Progenitor cell of endocrine pancreas (in vitro differentiated cells): ENCODE measurements at regions not wholly inside any gene's neighbourhood (a gene's known extent, or its start where the extent isn't known, plus 50 kb on each side); places are given as distances from the start of the nearest gene placed in this dataset.

Source experiments
- DNase-seq: peaks from one replicate; pipeline ENCODE4 v3.0.0; 2021; ENCODE audit warnings: low spot score; ENCODE audit not compliant: unreplicated experiment
- H3K27ac Mint-ChIP-seq: 2 replicates; pipeline ENCODE4 v1.8.0; 2021; ENCODE audit warnings: mild to moderate bottlenecking, moderate library complexity, mixed read lengths
- H3K27me3 Mint-ChIP-seq: 2 replicates; pipeline ENCODE4 v1.8.0; 2021; ENCODE audit warnings: mixed read lengths
- H3K36me3 Mint-ChIP-seq: 2 replicates; pipeline ENCODE4 v1.8.0; 2022; ENCODE audit warnings: mixed read lengths; ENCODE audit not compliant: insufficient read depth
- H3K4me1 Mint-ChIP-seq: 2 replicates; pipeline ENCODE4 v1.8.0; 2021; ENCODE audit warnings: low read depth, mixed read lengths
- H3K4me3 Mint-ChIP-seq: 2 replicates; pipeline ENCODE4 v1.8.0; 2021; ENCODE audit warnings: low read depth, mild to moderate bottlenecking, moderate library complexity, mixed read lengths
- H3K9me3 Mint-ChIP-seq: 2 replicates; pipeline ENCODE4 v1.8.0; 2021; ENCODE audit warnings: low read depth, mixed read lengths
- TF ChIP-seq, protein P1 (sequence below): fragments of 200-600 bp; sonication (generic); IDR thresholded peaks from one replicate; pipeline ENCODE4 v1.5.0; 2021; ENCODE audit warnings: antibody characterized with exemption, mild to moderate bottlenecking; ENCODE audit not compliant: unreplicated experiment

DNA sequence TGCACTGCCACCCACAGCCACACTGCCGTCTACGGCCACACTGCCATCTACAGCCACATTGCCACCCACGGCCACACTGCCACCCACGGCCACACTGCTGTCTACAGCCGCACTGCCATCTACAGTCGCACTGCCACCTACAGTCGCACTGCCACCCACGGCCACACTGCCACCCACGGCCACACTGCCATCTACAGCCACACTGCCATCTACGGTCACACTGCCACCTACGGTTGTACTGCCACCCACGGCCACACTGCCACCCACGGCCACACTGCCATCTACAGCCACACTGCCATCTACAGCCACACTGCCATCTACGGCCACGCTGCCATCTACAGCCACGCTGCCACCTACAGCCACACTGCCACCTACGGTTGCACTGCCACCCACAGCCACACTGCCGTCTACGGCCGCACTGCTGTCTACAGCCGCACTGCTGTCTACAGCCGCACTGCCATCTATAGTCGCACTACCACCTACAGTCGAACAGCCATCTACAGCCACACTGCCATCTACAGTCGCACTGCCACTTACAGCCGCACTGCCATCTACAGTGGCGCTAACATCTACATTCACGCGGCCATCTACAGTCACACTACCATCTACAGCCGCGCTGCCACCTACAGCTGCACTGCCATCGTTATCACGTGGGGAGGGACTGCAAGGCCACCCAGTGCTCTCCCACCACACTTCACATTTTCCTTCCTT lies 154.6 kb upstream of the AFDN start:
- no peak for DNase-seq
- Mint-ChIP-seq H3K4me3 (no peak overlapping the region), H3K4me1 (peaks cover 59% of the 10 kb centered on the region), H3K9me3 (peaks cover 12% of the 10 kb centered on the region), H3K36me3 (peaks cover 1% of the 10 kb centered on the region), H3K27me3 (no peaks in the 10 kb centered on the region), H3K27ac (peak overlapping the region; percentile 54)
- TF ChIP-seq, protein P1, sequence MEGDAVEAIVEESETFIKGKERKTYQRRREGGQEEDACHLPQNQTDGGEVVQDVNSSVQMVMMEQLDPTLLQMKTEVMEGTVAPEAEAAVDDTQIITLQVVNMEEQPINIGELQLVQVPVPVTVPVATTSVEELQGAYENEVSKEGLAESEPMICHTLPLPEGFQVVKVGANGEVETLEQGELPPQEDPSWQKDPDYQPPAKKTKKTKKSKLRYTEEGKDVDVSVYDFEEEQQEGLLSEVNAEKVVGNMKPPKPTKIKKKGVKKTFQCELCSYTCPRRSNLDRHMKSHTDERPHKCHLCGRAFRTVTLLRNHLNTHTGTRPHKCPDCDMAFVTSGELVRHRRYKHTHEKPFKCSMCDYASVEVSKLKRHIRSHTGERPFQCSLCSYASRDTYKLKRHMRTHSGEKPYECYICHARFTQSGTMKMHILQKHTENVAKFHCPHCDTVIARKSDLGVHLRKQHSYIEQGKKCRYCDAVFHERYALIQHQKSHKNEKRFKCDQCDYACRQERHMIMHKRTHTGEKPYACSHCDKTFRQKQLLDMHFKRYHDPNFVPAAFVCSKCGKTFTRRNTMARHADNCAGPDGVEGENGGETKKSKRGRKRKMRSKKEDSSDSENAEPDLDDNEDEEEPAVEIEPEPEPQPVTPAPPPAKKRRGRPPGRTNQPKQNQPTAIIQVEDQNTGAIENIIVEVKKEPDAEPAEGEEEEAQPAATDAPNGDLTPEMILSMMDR: no peak

DNA sequence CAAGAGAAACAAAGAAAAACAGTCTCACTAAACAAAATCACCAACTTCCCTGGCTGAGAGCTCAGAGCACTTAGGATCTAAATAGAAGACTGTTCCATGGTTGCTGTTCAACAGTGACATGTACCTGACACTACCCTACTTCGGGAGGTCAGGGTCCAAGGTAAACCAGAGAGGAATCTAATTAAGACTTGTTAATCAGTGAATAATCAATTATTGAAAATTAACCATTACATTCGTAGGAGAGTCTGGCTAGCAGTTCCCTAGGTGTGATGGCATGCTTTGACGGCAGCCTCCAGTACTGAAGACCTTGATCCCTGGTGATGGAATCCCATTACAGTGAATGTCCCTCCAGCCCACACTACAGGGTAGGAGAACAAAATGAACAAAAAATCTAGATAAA lies 154.0 kb upstream of the AFDN start:
- Mint-ChIP-seq H3K9me3 (peaks cover 12% of the 10 kb centered on the region), H3K27ac (peak overlapping the region; percentile 71), H3K36me3 (peaks cover 1% of the 10 kb centered on the region), H3K4me1 (peaks cover 63% of the 10 kb centered on the region), H3K27me3 (no peaks in the 10 kb centered on the region), H3K4me3 (no peak overlapping the region)
- TF ChIP-seq, protein P1: no peak
- no peak for DNase-seq

DNA sequence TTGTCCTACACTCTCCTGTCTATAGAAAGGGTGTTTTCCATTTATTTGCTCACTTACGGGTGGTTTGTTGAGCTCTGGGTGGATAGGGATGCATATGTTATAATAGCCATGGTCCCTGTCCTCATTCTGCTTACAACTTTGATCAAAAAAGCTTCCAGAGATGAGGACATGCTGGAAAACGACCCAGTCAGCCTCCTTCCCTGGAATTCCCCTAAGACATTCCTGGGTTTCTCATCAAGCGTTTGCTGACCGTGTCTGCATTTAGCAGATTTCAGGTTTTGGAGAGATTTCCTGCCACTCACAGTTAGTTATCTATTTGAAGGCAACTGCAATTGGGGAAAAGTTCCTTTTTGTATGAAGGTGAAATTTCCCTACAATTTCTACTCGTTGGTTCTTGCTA lies 152.8 kb upstream of the AFDN start:
- peaks cover 1% of the 10 kb centered on the region for H3K36me3 Mint-ChIP-seq
- TF ChIP-seq, protein P1: no peak
- no peaks in the 10 kb centered on the region for H3K27me3 Mint-ChIP-seq
- H3K4me1 Mint-ChIP-seq: peaks cover 58% of the 10 kb centered on the region
- DNase-seq: no peak
- H3K4me3 Mint-ChIP-seq: no peak overlapping the region
- no peak overlapping the region for H3K27ac Mint-ChIP-seq
- H3K9me3 Mint-ChIP-seq: peaks cover 12% of the 10 kb centered on the region

DNA sequence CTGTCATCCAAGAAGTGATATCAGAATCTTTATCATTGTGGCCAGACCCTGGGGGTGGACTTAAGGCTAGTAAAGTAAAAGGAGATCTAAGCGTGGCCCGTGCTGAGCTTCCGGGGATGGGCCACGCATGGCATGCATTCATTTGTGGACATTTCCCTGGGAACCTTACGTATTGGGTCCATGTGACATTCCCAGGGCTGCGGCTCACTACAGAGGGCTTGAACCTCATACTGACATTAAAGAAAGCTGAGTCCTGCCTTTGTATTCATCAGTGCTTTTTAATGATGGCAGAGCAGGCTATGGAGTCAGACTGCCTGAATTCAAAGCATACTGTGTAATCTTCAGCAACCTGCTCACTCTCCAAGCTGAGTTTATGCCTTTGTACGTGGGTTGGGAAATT lies 152.2 kb upstream of the AFDN start:
- Mint-ChIP-seq H3K27me3 (no peaks in the 10 kb centered on the region), H3K36me3 (peaks cover 1% of the 10 kb centered on the region), H3K4me1 (peaks cover 63% of the 10 kb centered on the region), H3K9me3 (peaks cover 12% of the 10 kb centered on the region), H3K27ac (peak overlapping the region; percentile 95), H3K4me3 (no peak overlapping the region)
- TF ChIP-seq, protein P1: no peak
- DNase-seq: no peak

DNA sequence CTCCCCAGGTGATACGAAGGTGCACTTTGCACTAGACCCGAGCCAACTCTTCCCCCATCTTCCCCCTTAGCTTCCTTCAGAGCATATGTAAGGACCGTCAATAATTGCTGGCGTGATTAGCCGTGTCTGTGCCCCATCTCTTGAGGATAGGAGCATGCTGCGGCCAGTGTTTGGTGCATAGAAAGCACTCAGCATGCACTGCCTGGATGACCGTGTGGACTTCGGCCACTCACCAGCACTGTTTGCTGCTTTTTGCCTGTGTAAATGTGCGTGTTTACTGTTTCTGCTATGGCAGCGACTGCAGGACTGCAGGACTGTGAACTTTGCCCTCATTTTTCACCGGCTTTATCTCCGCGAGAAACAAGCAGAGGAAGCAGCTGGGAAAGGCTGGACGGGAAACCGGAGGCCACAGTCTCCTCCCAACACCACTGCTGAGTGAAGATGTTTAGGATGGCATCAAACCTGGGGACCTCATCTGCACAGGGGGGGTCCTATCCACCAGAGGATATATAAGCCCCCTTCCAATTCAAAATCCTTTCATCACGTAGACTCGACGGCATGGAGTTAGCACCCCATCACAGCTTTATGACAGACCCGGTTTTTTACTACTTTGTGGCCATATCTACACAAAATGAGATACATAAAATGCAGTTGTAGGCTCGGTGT lies 150.6 kb upstream of the AFDN start:
- H3K4me1 Mint-ChIP-seq: peaks cover 66% of the 10 kb centered on the region

More for the DNA sequence above, 150.6 kb upstream of the AFDN start:
- Mint-ChIP-seq H3K4me3 (peak overlapping the region; percentile 44), H3K9me3 (peaks cover 12% of the 10 kb centered on the region), H3K27ac (peak overlapping the region; percentile 95), H3K27me3 (no peaks in the 10 kb centered on the region), H3K36me3 (peaks cover 5% of the 10 kb centered on the region)
- peak; percentile 33 for DNase-seq
- TF ChIP-seq, protein P1: no peak
